Central memory CD8-positive, alpha-beta T cell (primary cell): ENCODE measurements at regions not wholly inside any gene's neighbourhood (a gene's known extent, or its start where the extent isn't known, plus 50 kb on each side); places are given as distances from the start of the nearest gene placed in this dataset.
"Not testable (repeated sequence)": the region's sequence is repeated elsewhere in the genome, so short reads cannot be mapped to it uniquely, and the experiment has no call there.

Source experiments
- ATAC-seq: fragments of 150-1000 bp; cut with Tn5 transposase; replicated peaks from 2 replicates; pipeline ENCODE4 v1.10.0; 2022; ENCODE audit warnings: mild to moderate bottlenecking, moderate FRiP score, moderate number of reproducible peaks; ENCODE audit not compliant: poor library complexity, severe bottlenecking; ENCODE audit errors: extremely low read depth
- DNase-seq, 2 donors: peaks; one replicate each; pipeline ENCODE4 v3.0.0; 2021; ENCODE audit warnings: low spot score in 2 of 2
- H3K27ac Mint-ChIP-seq: one replicate; pipeline ENCODE4 v1.8.0; 2022; ENCODE audit warnings: low read depth, mild to moderate bottlenecking, moderate library complexity, mixed read lengths
- H3K27me3 Mint-ChIP-seq: one replicate; pipeline ENCODE4 v1.8.0; 2022; ENCODE audit warnings: mixed read lengths
- H3K36me3 Mint-ChIP-seq: one replicate; pipeline ENCODE4 v1.8.0; 2022; ENCODE audit warnings: mild to moderate bottlenecking, moderate library complexity, mixed read lengths; ENCODE audit not compliant: insufficient read depth
- H3K4me1 Mint-ChIP-seq: one replicate; pipeline ENCODE4 v1.8.0; 2022; ENCODE audit warnings: mixed read lengths
- H3K4me3 Mint-ChIP-seq: one replicate; pipeline ENCODE4 v1.8.0; 2022; ENCODE audit warnings: mild to moderate bottlenecking, moderate library complexity, mixed read lengths
- H3K9me3 Mint-ChIP-seq: one replicate; pipeline ENCODE4 v1.8.0; 2022; ENCODE audit warnings: mixed read lengths

- H3K27ac Mint-ChIP-seq = no peak overlapping the region
Measured at GRCh38 chr1:220942278-220942677, 63.0 kb downstream of the HLX start.

GRCh38 chr1:220942914-220943313 lies 63.7 kb downstream of the HLX start:
- not testable (repeated sequence) for ATAC-seq, DNase-seq, H3K4me3 Mint-ChIP-seq, H3K27me3 Mint-ChIP-seq, H3K9me3 Mint-ChIP-seq, H3K36me3 Mint-ChIP-seq, H3K27ac Mint-ChIP-seq, H3K4me1 Mint-ChIP-seq

More at GRCh38 chr1:220942278-220942677, 63.0 kb downstream of the HLX start:
- Mint-ChIP-seq H3K4me3 (no peak overlapping the region), H3K9me3 (no peaks in the 10 kb centered on the region), H3K36me3 (no peaks in the 10 kb centered on the region), H3K27me3 (no peaks in the 10 kb centered on the region), H3K4me1 (no peaks in the 10 kb centered on the region)
- no peak for DNase-seq
- ATAC-seq = no peak

- ATAC-seq (no peak), DNase-seq (no peak)
- Mint-ChIP-seq H3K9me3 (no peaks in the 10 kb centered on the region), H3K27me3 (no peaks in the 10 kb centered on the region), H3K4me3 (no peak overlapping the region), H3K4me1 (no peaks in the 10 kb centered on the region), H3K36me3 (no peaks in the 10 kb centered on the region), H3K27ac (no peak overlapping the region)
Measured at GRCh38 chr1:220943319-220943996, 64.2 kb downstream of the HLX start.

GRCh38 chr1:220950576-220950975 lies 71.3 kb downstream of the HLX start:
- Mint-ChIP-seq H3K9me3 (peaks cover 16% of the 10 kb centered on the region), H3K36me3 (no peaks in the 10 kb centered on the region), H3K4me1 (no peaks in the 10 kb centered on the region), H3K27me3 (no peaks in the 10 kb centered on the region), H3K27ac (no peak overlapping the region), H3K4me3 (no peak overlapping the region)
- ATAC-seq (no peak), DNase-seq (no peak)

- DNase-seq = no peak
- no peak for ATAC-seq
- Mint-ChIP-seq H3K9me3 (peaks cover 17% of the 10 kb centered on the region), H3K4me1 (no peaks in the 10 kb centered on the region), H3K27me3 (no peaks in the 10 kb centered on the region), H3K36me3 (no peaks in the 10 kb centered on the region), H3K4me3 (no peak overlapping the region), H3K27ac (no peak overlapping the region)
Measured at GRCh38 chr1:220952961-220953643, 73.9 kb downstream of the HLX start.

GRCh38 chr1:220954321-220955075 lies 75.3 kb downstream of the HLX start:
- Mint-ChIP-seq H3K4me1 (no peaks in the 10 kb centered on the region), H3K9me3 (peaks cover 11% of the 10 kb centered on the region), H3K27me3 (no peaks in the 10 kb centered on the region), H3K4me3 (no peak overlapping the region), H3K36me3 (no peaks in the 10 kb centered on the region), H3K27ac (no peak overlapping the region)
- no peak for ATAC-seq
- DNase-seq = no peak

- Mint-ChIP-seq H3K36me3 (no peaks in the 10 kb centered on the region), H3K27me3 (no peaks in the 10 kb centered on the region), H3K9me3 (peaks cover 6% of the 10 kb centered on the region), H3K4me3 (no peak overlapping the region), H3K27ac (no peak overlapping the region), H3K4me1 (no peaks in the 10 kb centered on the region)
- ATAC-seq = no peak
- DNase-seq = no peak
Measured at GRCh38 chr1:220955116-220955515, 75.9 kb downstream of the HLX start.

GRCh38 chr1:220956501-220957232 lies 77.4 kb downstream of the HLX start:
- Mint-ChIP-seq H3K4me3 (no peak overlapping the region), H3K36me3 (no peaks in the 10 kb centered on the region), H3K27me3 (no peaks in the 10 kb centered on the region), H3K9me3 (peaks cover 12% of the 10 kb centered on the region), H3K4me1 (no peaks in the 10 kb centered on the region), H3K27ac (no peak overlapping the region)
- DNase-seq (no peak), ATAC-seq (no peak)

- H3K27me3 Mint-ChIP-seq = no peaks in the 10 kb centered on the region
- no peaks in the 10 kb centered on the region for H3K4me1 Mint-ChIP-seq
- H3K4me3 Mint-ChIP-seq = no peak overlapping the region
- ATAC-seq = no peak
- H3K36me3 Mint-ChIP-seq = no peaks in the 10 kb centered on the region
- no peak for DNase-seq
- H3K9me3 Mint-ChIP-seq = peaks cover 13% of the 10 kb centered on the region
- no peak overlapping the region for H3K27ac Mint-ChIP-seq
Measured at GRCh38 chr1:220957233-220957605, 78.0 kb downstream of the HLX start.

GRCh38 chr1:220958234-220958633 lies 79.0 kb downstream of the HLX start:
- no peak overlapping the region for H3K27ac Mint-ChIP-seq
- H3K9me3 Mint-ChIP-seq = peaks cover 13% of the 10 kb centered on the region
- H3K4me3 Mint-ChIP-seq = no peak overlapping the region
- no peaks in the 10 kb centered on the region for H3K36me3 Mint-ChIP-seq
- no peak for ATAC-seq
- DNase-seq = no peak
- no peaks in the 10 kb centered on the region for H3K27me3 Mint-ChIP-seq
- H3K4me1 Mint-ChIP-seq = no peaks in the 10 kb centered on the region

- Mint-ChIP-seq H3K36me3 (no peaks in the 10 kb centered on the region), H3K27me3 (no peaks in the 10 kb centered on the region), H3K27ac (no peak overlapping the region), H3K9me3 (peaks cover 14% of the 10 kb centered on the region), H3K4me3 (no peak overlapping the region), H3K4me1 (no peaks in the 10 kb centered on the region)
- no peak for DNase-seq
- no peak for ATAC-seq
Measured at GRCh38 chr1:220962031-220962751, 82.9 kb downstream of the HLX start.

- no peak overlapping the region for H3K4me3 Mint-ChIP-seq
- H3K27ac Mint-ChIP-seq = no peak overlapping the region
- ATAC-seq = no peak
- no peaks in the 10 kb centered on the region for H3K36me3 Mint-ChIP-seq
- peaks cover 14% of the 10 kb centered on the region for H3K9me3 Mint-ChIP-seq
- no peaks in the 10 kb centered on the region for H3K27me3 Mint-ChIP-seq
- H3K4me1 Mint-ChIP-seq = no peaks in the 10 kb centered on the region
- no peak for DNase-seq
Measured at GRCh38 chr1:220966041-220966440, 86.8 kb downstream of the HLX start.
